CD4-positive, alpha-beta T cell treated with Interleukin-4 for 1 hour (primary cell): ENCODE measurements at regions not wholly inside any gene's neighbourhood (a gene's known extent, or its start where the extent isn't known, plus 50 kb on each side); places are given as distances from the start of the nearest gene placed in this dataset.

Source experiments
- DNase-seq, 2 donors: peaks; one replicate each; pipeline ENCODE4 v3.0.0-alpha.2; 2020 to 2022

GRCh38 chr12:105907982-105908381 lies 230.8 kb downstream of the NUAK1 start:
- no peak for DNase-seq

DNA sequence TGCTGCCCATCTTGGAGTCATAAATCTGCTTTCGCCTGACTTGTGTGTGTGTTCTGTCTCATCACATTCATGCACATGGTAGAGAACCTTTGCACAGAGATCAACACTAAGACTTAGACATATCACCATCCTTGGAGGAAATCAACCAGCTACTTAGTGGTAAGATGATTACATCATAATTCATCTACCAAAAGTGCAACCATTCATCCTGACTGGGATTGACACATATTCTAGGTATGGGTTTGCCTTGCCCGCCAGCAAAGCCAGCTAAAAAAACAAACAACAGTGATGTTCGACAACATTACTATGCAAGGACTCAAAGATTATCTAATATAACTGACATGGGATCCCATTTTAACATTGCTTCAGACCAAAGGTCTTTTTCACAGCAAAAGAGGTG lies 228.7 kb downstream of the NUAK1 start:
- DNase-seq: no peak

DNA sequence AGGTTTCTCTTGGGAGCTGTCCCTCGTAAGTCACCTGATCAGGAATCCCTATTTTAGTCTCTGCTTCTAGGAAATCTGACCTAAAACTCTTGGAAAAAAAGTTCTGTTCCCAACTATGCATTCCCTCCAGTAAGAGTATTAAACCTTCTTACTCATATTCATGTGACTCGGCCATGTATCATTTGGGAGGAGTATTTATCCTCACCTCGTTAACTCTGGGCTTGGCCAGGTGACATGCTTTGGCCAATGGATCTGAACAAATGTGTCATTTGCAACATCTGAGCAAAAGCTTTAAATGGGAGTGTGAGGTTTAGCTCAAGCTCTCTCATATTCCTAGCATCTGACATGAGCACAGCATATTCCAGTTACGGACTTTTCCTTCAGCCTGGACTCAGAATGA lies 226.8 kb downstream of the NUAK1 start:
- DNase-seq: no peak

DNA sequence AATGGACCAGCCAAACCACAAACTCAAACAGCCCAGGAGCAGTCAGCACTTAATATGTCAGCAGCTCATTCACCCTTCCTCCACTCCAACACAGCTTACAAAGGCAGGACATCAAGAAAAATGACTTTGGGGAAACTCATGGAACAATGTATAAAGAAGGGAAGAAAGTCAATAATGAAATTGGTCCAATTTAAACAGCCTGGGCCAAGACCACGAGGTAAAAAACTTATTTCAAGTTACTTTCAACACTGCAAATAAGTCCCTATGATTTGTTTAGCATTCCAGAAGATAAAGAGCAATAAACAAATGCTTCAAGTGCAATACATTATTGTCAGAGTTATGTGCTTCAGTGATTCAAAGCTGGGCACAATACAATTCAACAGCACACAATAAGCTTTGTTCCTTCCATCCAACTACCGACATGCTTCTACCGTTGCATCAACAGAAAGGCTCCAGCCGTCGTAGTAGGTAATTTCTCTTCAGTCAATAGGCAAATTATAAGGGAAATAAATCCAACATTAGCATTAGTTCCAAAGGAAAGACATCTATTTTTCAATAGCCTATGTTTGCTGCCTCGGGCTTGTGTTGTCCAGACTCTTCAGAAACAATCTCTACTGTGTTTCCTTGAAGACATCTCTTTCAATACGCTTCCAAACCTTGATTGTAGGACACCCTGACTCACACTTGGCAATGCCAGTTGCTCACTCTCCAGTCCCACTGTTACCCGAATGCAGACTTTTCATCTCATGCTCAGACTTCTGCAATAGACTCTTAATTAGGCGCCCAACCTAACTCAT lies 225.7 kb downstream of the NUAK1 start:
- no peak for DNase-seq

DNA sequence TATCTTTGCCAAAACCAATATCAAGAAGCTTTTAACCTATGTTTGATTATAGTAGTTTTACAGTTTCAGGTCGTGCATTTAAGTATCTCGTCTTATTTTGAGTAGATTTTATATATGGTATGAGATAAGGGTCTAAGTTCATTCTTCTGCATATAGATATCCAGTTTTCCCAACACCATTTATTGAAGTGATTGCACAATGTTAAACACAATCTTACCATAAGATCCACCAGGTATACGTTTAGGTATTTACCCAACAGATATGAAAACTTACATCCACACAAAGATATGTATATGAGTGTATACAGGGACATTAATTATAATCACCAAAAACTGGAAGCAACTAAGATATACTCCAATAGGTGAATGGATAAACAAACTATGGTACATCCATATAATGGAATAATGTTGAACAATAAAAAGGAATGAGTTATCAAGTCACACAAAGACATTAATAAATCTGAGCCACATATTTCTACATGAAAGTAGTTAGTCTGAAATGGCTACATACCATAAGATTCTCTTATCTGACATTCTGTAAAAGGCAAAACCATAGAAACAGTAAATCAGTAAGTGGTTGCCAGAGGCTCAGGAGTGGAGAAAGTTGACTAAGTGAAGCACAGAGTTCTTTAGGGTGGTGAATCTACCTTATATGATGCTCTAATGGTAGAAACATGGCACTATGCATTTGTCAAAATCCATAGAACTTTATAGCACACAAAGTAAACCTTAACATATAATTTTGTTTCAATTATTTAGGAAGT lies 222.6 kb downstream of the NUAK1 start:
- no peak for DNase-seq

- no peak for DNase-seq
Observed at GRCh38 chr12:105916760-105917039, 222.1 kb downstream of the NUAK1 start.

- no peak for DNase-seq
Observed at GRCh38 chr12:105920161-105920684, 218.5 kb downstream of the NUAK1 start.

DNA sequence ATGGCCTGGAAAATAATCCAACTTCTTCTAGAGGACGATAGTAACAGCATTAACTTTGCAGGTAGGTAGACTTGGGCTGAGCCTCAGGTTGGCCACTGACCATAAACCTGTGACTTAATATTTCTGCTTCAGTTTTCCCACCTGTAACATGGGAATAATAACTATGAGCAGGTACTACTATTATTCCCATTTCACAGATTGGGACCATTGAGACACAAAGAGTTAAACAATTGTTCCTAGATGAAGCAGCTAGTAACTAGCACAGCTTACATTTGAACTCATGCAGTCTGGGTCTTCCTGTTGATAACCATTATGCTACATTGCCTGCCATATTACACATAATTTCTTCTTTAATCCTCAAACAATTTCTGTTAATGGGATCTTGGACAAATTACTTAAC lies 217.7 kb downstream of the NUAK1 start:
- DNase-seq: no peak

- no peak for DNase-seq
Observed at GRCh38 chr12:105921872-105922669, 216.7 kb downstream of the NUAK1 start.

DNA sequence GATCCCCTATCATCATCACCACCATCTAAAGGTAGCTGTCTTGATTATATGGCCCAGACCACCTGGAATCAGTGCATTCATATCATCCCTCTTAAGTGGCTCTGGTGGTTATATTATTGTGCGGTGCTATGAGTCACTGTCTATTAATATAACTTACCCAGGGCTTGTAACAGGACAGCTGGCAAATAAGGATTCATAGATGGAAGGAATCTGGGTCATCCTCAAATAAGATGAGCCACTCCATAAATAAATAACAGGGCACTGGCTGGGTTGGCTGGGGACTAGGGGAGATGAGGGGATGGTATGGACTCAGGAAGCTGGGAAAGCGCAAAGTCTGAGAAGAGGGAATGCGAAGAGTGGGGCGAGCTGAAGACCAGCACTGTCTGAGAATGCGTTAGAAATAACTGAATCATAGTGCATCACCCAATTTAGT lies 216.1 kb downstream of the NUAK1 start:
- no peak for DNase-seq

DNA sequence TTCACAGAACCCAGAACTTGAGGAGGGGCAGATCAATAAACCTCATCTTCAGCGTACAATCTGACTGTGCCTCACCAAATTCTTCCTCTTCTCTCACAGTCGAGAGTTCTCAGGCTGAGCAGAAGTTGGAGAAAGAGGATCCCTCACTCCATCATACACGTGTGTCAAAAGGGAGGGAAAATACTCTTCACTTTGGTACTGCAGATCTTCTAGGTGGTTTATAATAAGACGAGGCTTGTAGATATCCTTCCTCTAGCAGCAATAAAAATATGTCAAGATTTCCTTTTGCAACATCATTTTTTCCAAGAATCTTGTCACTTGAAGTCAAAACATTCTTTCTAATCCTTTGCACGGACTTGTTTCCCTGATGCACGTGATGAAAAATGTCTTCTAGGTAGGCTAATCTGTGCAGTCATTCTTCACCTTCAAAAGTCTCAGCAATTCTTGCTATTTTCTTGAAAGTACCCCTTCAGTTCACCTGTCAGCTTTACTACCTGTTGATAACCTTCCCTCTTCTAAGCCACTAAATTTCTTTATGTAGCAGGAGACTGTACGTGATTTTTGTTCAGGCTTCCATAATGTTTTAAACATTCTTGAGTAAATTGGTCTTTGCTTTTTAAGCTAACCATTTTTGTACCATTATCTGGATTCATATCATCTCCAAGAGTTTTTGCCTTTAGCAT lies 214.1 kb downstream of the NUAK1 start:
- DNase-seq: no peak

- DNase-seq: no peak
Observed at GRCh38 chr12:105927564-105927963, 211.2 kb downstream of the NUAK1 start.

- no peak for DNase-seq
Observed at GRCh38 chr12:105928436-105928835, 210.3 kb downstream of the NUAK1 start.

DNA sequence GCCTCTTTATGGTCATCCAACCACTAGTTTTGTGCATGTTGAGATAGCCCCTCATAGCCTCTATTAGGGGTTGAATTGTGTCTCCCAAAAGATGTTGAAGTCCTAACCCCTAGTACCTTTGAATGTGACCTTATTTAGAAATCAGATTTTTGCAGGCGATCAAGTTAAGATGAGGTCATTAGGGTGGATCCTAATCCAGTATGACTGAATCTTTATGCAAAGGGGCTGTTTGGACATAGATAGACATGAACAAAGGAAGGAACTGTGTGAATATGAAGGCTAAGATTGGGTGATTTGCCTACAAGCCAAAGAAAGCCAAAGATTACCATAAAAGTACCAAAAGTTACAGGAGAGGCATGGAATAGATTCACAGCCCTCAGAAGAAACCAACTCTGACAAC lies 209.6 kb downstream of the NUAK1 start:
- DNase-seq: no peak

DNA sequence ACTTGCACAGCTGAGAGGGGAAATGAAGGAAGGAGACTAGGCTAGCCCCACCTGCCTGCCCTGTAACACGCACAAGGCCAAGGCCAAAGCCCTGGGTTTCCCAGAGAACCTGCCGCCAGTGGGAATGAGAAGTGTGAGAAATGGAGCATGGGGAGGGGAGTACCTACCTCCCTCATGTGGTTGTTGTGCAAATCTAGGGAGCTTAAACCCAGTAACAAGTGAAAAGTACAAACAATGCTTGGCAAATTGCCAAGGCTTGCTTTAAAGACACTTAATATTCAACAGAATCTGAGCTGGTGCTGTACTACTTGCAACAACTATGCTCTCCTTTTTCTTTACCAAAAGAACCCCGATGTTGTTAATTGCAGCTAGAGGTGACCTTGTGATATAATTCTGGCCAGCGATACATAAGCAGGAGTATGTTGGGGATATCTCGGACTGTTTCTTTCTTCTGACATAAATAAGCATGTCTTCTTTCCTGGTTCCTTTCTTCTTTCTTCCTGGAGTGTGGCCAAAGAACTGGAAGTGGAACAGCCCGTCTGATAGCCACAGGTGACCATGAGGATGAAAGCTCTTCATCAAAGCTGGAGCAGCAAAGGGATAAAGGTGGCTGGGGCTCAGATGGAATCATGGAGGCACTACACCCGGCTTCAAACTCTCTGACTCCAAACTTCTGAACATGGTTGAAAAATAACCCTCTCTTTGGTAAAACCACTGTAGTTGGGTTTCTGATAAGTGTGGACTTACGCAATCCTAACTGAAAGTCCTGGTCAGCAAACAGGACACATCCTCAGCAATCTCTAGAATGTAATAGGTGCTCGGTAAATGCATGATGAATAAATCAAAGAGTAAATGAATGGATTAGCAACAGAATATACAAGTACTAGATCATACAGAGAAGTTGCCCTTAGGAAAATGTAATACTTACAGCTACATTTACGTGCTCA lies 207.9 kb downstream of the NUAK1 start:
- no peak for DNase-seq

GRCh38 chr12:105931762-105932570 lies 206.8 kb downstream of the NUAK1 start:
- DNase-seq: no peak

GRCh38 chr12:105933671-105934665 lies 204.8 kb downstream of the NUAK1 start:
- no peak for DNase-seq

GRCh38 chr12:105935106-105935505 lies 203.6 kb downstream of the NUAK1 start:
- no peak for DNase-seq

GRCh38 chr12:105935981-105936380 lies 202.8 kb downstream of the NUAK1 start:
- DNase-seq: peak in 1 of 2 donors; percentile 11
